GM19438 (cell line): ENCODE measurements at regions not wholly inside any gene's neighbourhood (a gene's known extent, or its start where the extent isn't known, plus 50 kb on each side); places are given as distances from the start of the nearest gene placed in this dataset.

Source experiments
- ATAC-seq: cut with Tn5 transposase; IDR thresholded peaks from one replicate; pipeline ENCODE4 v1.9.1; 2021; ENCODE audit warnings: low read depth; ENCODE audit not compliant: unreplicated experiment

DNA sequence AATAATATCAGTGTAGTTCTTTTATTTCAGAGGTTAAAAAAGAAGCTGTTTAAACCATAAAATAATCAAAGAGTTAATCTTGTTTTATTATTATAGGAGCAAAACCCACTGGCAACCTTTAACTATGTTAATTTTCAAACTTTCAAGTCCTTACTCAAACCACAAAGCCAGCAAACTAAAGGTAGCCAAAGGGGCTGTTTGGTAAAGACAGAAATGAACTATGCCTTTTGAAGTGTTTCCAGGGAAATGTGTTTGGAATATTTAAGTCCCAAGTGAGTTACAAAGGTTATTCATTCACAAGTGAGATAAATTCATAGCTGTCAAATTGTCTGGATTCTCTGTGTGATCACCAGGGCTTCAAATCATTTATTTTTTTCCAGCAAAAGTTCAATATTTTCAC, 264.7 kb downstream of the MZT1 start:
- no peak for ATAC-seq

DNA sequence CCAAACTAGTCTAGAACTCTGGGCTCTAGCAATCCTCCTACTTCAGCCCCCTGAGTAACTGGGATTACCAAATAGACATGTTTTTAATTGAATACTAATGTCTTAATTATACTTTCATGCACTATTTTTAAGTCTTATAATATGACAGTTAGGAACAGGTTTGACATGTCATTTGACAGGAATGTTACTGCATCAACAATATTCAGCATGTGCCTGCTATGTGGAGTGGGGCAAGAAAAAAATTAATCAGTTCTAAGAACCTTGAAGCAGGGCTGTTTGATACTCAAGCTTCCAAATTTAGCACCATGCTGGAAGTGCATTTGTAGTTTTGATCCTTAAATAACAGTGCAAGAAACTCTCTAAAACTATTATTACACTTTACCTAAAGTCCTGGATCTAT, 265.3 kb downstream of the MZT1 start:
- ATAC-seq: no peak

DNA sequence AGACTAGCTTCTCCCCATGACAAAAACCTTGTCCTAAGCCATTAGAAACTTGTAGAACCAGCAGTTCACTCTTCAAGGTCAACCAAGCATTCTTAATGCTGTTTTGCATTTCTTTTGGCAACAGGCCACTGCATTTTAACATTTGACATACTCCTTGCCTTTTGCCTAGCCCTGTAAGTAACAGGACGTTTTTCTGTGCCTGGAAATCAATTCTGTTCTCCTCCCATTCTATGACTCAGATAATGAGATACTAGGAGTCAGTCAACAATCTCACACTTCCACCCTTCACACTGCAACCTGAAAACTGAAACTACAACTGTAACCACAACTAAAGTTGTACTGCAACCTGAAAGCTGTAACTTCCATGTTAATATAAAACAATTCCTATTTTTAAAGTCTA, 268.7 kb downstream of the MZT1 start:
- no peak for ATAC-seq

DNA sequence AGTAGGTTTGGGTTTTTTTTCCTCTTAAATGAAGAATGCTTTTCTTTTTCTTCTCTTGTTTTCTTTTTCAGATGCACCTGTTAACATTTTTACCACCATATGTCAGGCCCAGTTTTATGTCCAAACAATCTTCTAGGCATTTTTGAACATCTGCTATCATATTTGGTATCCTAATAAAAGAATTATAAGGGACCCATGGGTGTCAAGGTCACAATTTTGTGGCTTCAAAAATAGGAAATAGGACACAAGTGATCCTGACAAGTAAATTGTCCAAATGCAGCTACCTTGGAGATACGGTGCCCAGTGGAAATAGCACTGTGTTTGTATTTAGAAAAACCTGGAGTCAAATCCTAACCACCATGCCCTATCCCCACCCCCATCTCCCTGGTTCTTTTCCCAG, 270.3 kb downstream of the MZT1 start:
- no peak for ATAC-seq

DNA sequence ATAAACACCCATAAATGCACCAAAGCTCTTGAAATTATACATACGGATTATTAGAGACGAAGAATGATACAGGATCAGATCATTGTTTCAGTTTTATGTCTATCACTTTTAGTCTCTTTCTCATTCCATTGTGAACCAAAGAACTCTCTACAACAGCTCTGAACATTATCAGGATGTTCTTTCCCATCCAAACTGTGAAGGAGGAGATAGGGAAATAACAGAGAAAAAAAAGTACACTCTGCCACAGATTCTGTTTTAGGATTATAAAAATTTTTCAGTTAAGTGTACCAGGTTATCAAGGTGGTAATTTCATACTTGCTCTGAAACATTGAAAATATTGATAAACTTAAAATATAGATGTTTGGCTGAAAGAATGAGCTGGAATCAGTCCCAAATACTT, 270.9 kb downstream of the MZT1 start:
- no peak for ATAC-seq

DNA sequence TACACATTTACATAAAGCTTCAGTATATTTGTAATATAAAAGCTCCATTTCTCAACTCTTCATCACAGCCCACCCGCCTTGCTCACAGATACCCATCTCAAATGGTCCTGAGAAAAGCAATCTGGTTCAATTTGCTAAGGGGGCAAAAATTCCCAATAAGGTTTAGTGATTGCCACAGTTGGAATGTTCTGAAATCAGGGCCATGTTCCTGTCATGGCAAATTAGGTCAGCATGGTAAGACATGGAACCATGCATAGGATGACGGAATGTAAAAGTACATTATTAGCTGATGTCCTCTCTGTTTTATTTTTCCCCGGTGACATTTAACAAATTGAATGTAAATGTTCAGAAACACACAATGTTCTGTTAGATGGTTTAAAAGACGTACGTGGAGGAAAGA, 274.3 kb downstream of the MZT1 start:
- ATAC-seq: no peak

DNA sequence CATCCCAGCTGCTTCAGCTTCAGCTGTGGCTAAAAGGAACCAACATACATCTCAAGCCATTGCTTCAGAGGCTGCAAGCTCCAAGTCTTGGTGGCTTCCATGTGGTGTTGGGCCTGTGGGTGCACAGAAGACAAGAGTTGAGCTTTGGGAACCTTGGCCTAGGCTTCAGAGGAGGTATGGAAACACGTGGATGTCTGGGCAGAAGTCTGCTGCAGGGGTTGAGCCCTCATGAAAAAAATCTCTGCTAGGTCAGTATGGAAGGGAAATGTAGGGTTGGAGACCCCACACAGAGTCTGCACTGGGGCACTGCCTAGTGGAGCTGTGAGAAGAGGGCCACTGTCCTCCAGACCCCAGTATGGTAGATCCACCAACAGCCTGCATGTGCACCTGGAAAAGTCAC, 279.3 kb downstream of the MZT1 start:
- ATAC-seq: no peak

DNA sequence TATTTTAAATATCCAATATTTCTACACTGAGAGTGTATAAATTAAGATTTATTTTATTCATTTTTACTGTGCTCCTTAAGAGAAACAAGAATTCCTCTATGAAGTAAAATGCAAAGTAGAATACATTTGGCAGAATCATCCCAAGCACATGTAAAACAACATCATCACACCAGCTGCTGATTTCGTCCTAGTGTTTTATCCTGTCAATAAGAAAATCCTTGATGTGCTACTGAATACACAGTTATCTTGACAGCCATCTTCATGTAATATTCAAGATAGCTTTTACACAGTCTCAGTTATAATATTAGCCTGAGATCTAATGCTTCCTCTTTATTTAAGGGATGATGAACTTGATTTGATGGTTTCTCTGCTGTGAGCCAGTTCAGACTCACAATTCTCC, 282.4 kb downstream of the MZT1 start:
- ATAC-seq: no peak

DNA sequence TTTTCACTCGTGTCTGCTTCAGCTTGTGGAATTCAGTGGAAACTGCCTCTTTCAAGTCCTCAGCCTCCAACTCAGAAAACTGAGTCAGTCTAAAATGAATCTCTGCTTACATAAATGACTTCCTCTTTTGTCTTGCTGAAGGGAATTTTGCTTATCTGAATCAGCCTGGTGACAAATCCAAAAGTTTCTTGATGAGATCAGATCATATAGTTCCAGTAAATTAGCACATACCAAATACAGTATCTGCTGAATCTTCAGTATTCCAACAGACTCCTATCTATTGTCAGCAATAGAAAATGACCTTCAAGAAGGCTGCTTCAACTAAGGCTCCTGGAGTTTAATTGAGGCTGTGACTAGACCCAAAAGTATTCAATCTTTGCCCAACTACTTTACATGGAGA, 290.0 kb downstream of the MZT1 start:
- no peak for ATAC-seq

DNA sequence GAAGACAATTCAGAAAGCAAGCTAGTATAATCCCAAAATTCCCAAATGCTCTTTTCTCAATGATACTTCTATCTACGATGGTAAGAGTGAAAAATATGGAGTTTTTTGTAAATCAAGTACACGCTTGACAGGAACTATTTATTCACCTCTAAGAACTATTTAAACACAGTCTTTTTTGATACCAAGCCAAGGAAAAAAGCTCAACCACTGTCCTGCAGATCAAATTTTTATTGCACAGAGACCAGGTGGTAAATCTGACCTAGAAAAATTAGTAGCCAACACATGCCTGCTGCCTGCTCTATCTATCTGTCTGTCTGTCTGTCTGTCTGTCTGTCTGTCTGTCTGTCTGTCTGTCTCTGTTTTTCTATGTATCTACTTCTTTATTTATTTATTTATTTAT, 292.2 kb downstream of the MZT1 start:
- no peak for ATAC-seq

DNA sequence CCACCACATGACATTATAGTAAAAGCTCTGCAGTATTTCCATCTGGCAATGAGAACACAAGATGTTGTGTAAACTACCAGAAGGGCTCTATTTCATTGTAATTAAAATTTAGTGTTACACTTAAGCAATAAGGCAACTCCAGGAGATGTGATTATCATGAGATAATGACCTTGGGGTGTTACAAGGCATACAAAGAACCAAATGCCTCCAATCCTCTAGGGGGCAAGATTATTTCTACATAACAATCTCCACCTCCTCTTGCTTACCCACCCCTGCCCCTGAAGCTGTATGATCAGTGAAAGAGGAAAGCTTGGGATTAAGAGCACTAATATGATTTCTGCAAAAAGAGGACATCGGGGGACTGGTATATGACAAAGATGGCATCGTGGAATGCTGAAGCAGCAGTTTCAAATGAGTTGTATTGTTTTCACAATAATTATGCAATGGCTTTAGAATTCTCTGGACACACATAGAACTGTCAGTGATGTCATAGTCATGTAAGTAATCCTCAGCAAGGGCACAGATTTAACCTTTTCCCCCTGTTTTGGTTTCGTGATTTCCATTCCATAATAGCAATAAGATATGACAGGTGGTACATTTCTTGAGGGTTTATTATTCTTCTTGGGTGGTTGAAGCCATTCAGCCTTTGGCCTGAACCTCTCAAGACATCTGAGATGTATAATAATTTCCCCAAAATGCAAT, 295.3 kb downstream of the MZT1 start:
- no peak for ATAC-seq

DNA sequence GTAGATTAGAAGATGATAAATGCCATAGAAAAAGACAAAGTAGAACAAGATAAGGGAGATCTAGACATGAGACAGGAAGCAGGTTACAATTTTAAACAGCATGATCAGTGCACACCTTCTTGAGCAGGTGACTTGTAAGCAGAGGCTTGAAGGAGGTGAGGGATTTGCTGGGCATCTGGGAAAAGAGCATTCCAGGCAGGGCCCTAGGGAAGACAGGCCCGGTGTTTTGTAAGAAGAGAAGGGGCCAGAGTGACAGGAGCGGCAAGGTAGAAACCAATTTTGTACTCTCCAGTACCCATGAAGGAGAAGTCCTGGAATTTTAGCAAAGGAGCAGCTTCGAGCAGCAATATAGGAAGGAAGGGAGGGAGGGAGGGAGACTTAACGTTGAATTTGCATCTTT, 296.5 kb downstream of the MZT1 start:
- no peak for ATAC-seq

DNA sequence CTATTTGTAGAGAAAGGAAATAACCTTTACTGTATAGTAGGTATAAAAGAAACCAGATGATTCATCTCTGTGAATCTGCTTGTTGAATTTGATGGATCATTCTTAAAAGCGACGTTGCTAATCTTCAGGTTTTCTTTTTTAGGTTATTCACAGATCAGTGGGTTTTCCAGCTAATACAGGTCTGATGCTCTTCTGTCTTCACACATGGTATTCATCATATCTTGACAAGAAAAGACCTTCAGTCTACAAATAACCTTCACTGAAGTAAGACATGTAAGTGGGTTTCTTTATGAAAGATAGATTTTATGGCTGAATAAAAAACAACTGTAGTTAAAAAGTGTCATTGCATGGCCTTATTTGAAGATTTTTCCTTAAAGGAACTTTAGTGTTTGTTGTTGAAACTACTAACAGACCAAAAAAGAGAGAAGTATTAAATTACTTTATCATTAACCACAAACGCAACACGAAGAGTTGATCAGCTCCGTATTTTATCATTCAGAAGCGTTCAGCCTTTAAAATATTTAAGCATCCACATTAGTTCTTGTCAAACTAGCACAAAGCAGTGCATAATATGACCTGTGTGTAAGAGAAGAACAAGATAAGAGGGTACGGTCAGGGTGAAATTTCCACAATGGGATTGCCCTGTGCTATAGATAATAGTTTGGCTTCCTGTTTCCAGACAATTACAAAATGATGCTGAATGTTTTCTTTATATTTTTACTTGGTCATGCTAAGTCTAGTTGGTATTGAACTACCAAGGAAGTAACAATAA, 299.5 kb downstream of the MZT1 start:
- no peak for ATAC-seq

DNA sequence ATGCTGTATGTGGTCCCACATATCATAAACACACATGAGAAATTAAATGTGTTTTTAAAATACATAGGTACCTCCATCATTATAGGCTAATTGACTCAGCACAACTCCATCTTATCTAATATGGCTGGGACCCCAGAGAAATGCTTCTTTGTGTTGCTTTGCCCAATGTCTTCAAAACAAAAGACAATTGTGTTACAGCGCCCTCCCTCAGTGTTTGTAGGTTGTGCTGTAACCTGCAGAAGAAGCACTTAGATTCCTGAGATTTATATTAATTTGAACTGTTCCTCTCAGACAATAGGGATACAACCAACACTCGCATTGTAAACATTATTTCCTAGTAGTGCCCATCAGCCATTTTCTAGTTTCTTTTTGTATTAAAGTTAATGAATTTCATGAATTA, 303.4 kb downstream of the MZT1 start:
- no peak for ATAC-seq

DNA sequence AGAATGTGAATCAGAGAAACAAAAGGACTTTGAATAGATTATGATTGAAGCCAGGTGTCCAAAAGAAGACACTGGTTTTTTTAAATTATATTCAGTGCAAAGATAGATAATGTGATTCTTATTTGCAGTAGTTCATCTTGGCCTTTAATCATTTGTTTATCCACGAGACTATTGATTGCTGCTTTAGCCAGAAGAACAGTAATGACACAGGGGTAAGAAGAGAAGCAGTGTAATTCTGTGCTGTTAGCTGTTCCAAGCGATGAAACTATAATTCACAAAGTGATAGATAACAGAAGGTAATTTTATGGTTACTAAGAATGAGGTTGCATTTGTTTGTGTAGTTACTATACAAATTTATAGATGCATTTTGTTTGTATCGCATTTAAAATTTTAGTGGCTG, 311.6 kb downstream of the MZT1 start:
- no peak for ATAC-seq

DNA sequence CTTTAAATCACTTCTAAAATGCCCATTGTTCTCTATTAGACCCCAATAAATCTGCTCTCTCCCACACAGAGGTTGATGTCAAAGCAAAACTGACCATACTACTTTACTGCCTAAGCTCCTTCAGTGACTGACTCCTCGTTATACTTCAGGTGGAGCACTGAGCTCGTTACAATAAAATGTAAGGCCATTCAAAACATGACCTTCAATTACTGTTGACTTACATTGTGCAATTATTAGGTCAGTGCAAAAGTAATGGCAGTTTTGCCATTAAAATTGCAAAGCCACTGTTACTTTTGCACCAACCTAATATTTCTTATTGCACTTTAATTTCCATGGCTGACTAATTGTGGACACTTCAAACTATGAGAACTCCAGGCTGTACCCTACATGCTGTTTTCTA, 314.9 kb downstream of the MZT1 start:
- no peak for ATAC-seq

DNA sequence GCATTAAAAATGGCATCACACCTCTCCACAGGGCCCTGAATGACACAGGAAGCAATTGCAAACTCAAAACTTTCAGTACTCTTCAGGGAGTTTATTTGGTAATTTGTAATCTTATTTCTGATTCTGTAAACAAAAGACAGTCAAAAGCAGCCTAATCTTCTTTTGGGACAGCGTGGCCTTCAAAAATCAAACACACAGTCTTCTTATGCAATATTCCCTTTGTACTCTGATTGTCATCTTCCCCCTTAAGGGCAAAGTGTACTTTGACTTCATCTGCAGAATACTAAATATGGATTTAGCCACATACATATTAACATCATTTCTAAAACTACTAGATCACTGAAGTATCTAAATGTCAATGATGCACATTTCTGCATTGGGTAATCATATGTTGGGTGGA, 322.0 kb downstream of the MZT1 start:
- no peak for ATAC-seq

DNA sequence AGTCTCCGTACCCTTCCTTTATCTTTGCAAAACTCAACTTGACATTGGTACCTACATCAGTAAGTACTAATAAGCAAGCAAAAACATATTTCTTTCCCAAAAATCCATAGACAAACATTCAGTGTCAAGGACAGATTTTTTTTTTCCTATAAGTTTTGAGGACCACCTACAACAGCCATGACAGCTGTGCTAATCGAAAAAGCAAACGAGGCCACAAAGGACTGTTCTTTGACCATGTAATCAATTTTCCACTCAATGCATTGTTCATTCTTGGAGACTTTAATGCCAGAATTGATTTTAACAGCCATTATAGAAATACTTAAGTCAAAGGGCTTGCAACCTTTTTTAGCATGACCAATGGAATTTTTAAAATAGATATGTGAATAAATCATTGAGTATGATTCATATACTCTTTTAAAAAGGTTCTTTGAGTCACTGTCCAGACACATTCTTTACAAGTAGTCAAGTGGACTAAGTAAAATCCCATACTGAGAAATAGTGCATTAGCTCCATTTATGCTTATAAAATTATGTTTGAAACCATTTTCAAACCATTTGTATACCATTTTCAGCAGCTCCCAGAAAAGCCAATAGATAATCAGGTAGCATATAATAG, 323.9 kb downstream of the MZT1 start:
- ATAC-seq: no peak

DNA sequence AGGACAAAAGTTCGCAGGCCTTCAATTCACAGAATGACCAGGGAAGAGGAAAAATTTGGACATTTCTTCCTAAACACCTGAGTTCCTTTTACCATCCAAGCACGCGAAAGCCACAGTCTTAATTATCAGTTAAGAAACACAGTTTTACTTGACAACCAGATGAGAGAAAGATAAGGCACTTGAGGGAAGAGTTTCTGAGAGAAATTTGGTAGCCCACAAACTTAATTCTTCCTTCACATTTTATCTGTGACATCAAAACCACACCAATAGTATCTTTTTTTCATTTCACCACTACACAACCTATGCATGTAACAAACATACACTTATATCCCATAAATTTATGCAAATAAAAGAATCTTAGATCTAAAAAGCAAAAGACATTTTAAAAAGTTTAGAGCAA, 326.6 kb downstream of the MZT1 start:
- no peak for ATAC-seq

DNA sequence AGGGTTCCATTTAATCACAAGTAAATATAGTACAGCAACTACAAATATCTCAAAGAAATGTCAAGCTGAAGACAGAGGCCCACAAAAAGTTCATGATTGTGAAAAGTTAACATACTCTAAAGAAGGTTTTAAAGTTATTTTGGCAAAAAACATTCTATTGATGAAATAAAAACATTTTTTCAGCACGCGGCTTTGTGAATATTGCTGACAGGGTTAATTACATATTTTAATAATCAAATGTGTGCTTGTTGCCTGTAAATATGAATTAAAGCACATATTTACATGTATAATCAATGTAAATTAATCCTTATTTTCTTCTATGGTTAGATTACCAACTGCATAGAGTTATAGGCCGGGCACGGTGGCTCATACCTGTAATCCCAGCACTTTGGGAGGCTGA, 328.1 kb downstream of the MZT1 start:
- no peak for ATAC-seq

DNA sequence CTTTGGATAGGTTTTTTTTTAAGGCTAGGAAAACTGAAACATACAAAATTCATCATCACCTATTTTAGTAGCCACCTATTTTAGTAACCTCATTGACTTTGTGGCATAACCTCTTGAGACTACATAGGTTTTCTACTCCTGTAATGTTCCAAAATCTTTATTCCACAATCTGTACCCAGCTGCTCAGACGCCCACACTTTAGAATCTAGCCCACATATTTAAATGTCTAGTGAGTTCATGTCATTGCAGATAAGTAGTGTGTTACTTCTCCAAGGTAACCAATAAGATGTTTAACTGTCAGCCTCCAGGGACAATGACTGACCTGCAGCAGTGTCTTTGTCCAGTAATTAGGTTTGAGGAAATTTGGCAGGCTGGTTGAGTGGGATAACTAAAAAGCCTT, 330.2 kb downstream of the MZT1 start:
- ATAC-seq: no peak

DNA sequence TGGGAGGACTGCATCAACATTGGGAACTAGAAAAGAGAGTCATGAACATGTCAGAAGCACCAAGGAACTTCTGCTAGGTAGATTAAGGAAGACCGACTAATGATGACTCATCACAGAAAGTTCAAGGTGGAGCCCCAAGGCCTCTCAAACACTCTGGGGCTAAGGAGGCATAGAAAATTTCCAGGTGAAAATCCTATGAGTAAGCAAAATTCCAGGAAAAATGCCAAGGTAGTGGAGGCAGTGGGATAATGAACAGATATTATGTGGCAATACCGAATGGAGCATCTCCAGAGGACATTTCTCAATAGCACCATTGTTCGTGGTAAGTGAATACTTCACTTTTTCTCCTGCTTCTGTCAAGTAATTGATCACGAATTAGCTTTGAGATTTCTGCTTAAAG, 336.5 kb downstream of the MZT1 start:
- no peak for ATAC-seq
